HUES6 (cell line): ENCODE measurements at regions not wholly inside any gene's neighbourhood (a gene's known extent, or its start where the extent isn't known, plus 50 kb on each side); places are given as distances from the start of the nearest gene placed in this dataset.

Experiments used
- H3K27ac ChIP-seq: 2 replicates; pipeline ENCODE4 v1.7.0; 2013; ENCODE audit warnings: low read depth, mild to moderate bottlenecking, low read length, inconsistent platforms
- H3K27me3 ChIP-seq: 2 replicates; pipeline ENCODE4 v1.6.1; 2013; ENCODE audit warnings: low read length; ENCODE audit not compliant: control insufficient read depth, insufficient read depth
- H3K36me3 ChIP-seq: 2 replicates; pipeline ENCODE4 v1.6.1; 2013; ENCODE audit warnings: low read length; ENCODE audit not compliant: control insufficient read depth, insufficient read depth
- H3K4me1 ChIP-seq: 2 replicates; pipeline ENCODE4 v1.6.1; 2013; ENCODE audit warnings: low read length; ENCODE audit not compliant: control insufficient read depth, insufficient read depth
- H3K4me3 ChIP-seq: 2 replicates; pipeline ENCODE4 v1.5.1; 2013; ENCODE audit warnings: low read depth, low read length
- H3K9ac ChIP-seq: one replicate; pipeline ENCODE4 v1.6.1; 2013; ENCODE audit warnings: mild to moderate bottlenecking, low read length
- H3K9me3 ChIP-seq: 2 replicates; pipeline ENCODE4 v1.6.1; 2013; ENCODE audit warnings: low read depth, low read length; ENCODE audit not compliant: control insufficient read depth, insufficient read depth

DNA sequence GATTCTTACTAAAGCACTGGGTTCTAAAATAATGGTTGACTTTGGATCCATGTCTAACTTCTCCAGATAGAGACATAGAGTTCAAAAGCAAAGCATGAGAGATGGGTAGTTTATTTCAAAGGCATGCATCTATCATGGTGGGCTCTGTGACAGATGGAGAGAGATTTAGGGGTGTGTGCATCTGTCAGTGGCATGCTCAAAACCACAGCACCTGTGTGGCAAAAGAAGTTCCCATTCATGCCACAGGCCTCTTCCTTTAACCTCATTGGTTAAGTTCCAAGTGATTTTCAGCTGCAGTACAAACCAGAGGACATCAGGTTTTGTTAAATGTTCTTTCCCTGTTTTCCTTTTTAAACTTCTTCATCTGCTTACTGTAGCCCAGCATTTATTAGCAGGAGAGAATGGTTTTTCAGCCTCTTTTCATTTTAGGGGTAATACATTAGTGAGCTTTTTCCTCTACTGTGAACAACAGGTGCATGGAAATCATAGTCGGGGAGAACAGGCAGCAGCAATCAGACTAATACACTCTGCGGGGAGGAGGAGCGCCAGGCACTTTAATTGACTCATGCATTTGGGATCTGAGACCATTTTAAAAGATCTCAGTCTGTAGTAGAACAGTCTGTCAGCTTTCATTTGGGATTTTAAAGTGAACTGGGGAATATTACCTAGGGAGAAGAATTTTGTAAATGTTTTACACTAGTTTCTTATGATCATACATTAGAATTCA, 52.4 kb upstream of the UPP2 start:
- Histone ChIP-seq H3K27me3 (no peaks in the 10 kb centered on the region), H3K4me3 (no peak overlapping the region), H3K9me3 (no peaks in the 10 kb centered on the region), H3K36me3 (no peaks in the 10 kb centered on the region), H3K4me1 (no peaks in the 10 kb centered on the region), H3K9ac (no peak overlapping the region), H3K27ac (no peak overlapping the region)

GRCh38 chr2:158048327-158048726, 53.3 kb upstream of the UPP2 start:
- Histone ChIP-seq H3K9me3 (no peaks in the 10 kb centered on the region), H3K27me3 (no peaks in the 10 kb centered on the region), H3K9ac (no peak overlapping the region), H3K27ac (no peak overlapping the region), H3K4me3 (no peak overlapping the region), H3K36me3 (no peaks in the 10 kb centered on the region), H3K4me1 (no peaks in the 10 kb centered on the region)

DNA sequence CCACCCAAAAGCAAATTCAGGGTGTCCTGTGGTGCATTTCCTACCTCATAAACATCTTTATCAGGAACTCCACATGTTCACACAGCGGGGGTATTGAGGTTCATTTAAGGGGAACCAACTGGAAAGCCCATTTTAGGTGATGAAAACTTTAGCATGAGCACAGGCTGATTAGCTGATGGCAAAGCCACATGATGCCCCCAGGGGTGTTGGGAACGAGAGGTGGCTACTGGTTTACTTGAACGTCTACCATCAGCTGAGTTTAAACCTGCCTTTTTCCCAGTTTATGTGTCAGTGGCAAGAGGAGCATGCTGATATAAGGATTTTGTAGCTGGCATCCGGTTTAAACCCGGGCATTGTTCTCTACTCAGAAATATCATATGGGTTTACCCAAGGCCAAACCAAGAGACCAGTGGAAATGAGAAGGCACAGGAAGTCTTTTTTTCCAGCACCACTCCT, 54.5 kb upstream of the UPP2 start:
- H3K4me3 ChIP-seq = no peak overlapping the region
- H3K27ac ChIP-seq = no peak overlapping the region
- no peaks in the 10 kb centered on the region for H3K36me3 ChIP-seq
- no peak overlapping the region for H3K9ac ChIP-seq
- H3K4me1 ChIP-seq = 0 out of 2 replicates have a peak, but pooled peaks cover 5% of the 10 kb centered on the region
- no peaks in the 10 kb centered on the region for H3K9me3 ChIP-seq
- H3K27me3 ChIP-seq = no peaks in the 10 kb centered on the region

DNA sequence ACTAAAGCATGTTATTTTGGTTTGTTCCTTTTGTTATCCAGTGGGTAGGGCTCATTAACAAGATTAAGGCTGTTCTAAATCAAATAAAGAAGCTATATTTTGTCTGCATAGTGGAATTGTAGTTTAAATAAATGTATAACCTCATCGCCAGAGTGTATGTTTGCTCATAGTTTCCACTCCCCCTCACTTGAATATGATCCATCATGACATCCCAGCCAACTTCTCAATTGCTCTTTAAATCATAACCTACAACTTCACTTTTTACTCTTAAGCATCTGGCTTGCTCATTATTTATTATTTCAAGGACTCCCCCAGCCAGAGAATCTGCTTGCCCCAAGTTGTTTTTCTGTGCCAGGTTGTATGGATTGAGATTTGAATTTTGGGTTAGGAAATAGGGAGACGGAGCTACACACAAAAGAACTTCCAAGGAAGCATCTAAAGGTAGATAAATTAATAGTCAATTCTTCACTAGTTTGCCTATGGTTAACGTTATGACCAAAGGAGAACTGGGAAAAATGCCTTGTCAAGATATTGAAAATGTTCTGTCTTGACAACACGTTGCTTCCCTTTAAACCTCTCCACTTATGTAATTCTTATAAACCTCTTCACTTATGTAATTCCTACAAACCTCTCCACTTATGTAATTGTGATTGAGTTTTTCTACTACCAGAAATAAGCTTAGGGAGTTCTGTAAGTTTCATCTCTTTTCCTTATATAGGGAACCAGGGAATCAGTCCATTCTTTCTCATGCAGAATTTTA, 55.4 kb upstream of the UPP2 start:
- H3K4me1 ChIP-seq = 0 out of 2 replicates have a peak, but pooled peaks cover 6% of the 10 kb centered on the region
- H3K27ac ChIP-seq = no peak overlapping the region
- H3K9ac ChIP-seq = no peak overlapping the region
- no peaks in the 10 kb centered on the region for H3K9me3 ChIP-seq
- H3K27me3 ChIP-seq = no peaks in the 10 kb centered on the region
- H3K4me3 ChIP-seq = no peak overlapping the region
- H3K36me3 ChIP-seq = no peaks in the 10 kb centered on the region

- Histone ChIP-seq H3K4me1 (0 out of 2 replicates have a peak, but pooled peaks cover 6% of the 10 kb centered on the region), H3K9ac (no peak overlapping the region), H3K27me3 (no peaks in the 10 kb centered on the region), H3K36me3 (no peaks in the 10 kb centered on the region), H3K27ac (no peak overlapping the region), H3K9me3 (no peaks in the 10 kb centered on the region), H3K4me3 (no peak overlapping the region)
Observed at GRCh38 chr2:158045362-158045761, 56.3 kb upstream of the UPP2 start.

DNA sequence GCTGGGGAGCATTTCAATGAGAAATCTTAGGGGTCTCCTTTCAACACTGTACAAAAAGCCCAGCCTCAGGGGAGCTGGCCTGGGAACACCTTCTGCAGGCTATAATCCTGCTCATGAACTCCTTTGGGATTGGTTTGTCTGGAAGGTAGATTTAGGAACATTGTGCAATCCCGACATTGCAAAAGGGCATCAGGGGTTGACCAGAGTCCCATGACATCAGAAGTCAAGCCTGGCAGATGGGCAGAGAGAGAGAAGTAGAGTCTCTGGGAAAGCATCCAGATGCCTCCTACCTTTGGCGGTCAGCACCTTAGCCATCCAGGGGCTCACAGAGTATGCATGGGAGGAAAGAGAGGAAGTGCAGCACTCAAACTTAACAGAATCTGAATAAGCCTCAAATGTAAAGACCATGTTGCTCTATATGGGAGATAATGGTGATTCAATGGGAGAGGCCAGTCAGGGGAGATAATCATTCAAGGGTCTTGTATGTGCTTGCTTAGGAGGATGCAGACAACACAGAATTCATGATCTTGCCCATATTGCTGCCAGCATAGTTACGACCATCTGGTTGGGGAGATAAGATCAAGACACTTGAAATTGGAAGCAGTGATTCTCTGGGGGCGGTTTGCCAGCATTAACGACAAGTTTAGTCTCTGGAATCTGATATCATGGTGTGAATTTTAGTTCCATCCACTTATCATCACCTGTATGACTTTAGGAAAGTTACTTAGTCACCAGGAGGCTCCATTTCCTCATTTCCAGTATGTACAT, 58.3 kb upstream of the UPP2 start:
- H3K27ac ChIP-seq = no peak overlapping the region
- no peak overlapping the region for H3K9ac ChIP-seq
- 0 out of 2 replicates have a peak, but pooled peaks cover 6% of the 10 kb centered on the region for H3K4me1 ChIP-seq
- no peak overlapping the region for H3K4me3 ChIP-seq
- no peaks in the 10 kb centered on the region for H3K9me3 ChIP-seq
- no peaks in the 10 kb centered on the region for H3K36me3 ChIP-seq
- no peaks in the 10 kb centered on the region for H3K27me3 ChIP-seq

DNA sequence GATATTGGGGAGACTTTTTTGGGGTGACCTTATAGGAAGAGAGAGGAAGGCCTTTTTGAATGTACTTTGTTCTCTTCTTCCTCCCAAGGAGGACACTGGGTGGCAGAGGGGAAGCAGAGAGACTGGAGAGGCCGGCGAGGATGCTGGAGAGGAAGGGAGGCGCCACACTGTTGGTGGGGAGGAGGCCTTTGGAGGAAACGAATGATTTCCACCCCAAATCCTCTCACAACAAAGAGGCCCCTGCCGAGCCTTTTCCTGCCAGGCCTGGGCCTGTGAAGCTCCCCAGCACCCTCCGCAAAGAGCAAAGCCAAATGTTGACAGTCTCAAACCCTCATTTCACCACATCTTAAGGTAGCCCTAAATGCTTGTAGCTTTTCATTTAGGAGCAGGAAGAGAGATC, 59.0 kb upstream of the UPP2 start:
- H3K4me1 ChIP-seq = 0 out of 2 replicates have a peak, but pooled peaks cover 6% of the 10 kb centered on the region

DNA sequence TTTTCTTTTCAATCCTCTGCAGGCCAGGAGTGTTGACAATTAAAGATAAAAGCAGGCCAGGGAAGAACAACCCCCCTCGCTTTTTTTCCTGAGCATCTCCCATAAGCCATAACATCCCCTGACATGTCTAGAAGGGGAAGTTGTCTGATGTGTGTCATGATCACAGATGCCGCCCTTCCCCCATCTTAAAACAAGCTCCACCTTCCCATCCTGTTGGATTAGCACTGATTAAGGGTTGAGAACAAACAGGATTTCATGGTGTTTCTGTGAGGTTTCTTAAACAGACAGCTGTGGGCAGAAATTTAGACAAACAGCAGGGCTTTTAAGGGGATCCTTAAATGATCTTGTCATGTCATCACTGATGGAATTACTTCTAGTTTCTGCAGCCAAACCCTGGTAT, 59.4 kb upstream of the UPP2 start:
- Histone ChIP-seq H3K36me3 (no peaks in the 10 kb centered on the region), H3K4me3 (no peak overlapping the region), H3K4me1 (0 out of 2 replicates have a peak, but pooled peaks cover 6% of the 10 kb centered on the region), H3K27ac (no peak overlapping the region), H3K9ac (no peak overlapping the region), H3K9me3 (no peaks in the 10 kb centered on the region), H3K27me3 (no peaks in the 10 kb centered on the region)

More for the DNA sequence above, 59.0 kb upstream of the UPP2 start:
- Histone ChIP-seq H3K27me3 (no peaks in the 10 kb centered on the region), H3K9ac (no peak overlapping the region), H3K9me3 (no peaks in the 10 kb centered on the region), H3K27ac (no peak overlapping the region), H3K4me3 (no peak overlapping the region), H3K36me3 (no peaks in the 10 kb centered on the region)

DNA sequence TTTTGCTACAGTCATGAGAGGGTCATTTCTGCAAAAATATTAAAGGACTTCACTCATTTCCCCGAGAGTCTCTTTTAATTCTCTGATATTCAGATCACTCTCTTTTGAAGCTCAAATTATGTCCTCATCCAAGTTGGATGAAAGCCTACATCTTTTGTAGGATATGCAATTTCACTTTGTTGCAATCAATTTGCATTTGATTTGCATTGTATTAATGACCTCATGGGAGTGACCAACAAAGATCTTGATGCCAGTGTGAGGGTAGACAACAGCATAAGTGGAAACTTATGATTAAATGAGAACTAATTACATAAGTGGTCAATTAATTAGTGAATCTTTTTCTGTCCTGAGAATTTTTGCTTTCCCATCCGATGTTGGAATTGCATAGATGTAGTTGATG, 60.3 kb upstream of the UPP2 start:
- Histone ChIP-seq H3K27ac (no peak overlapping the region), H3K4me3 (no peak overlapping the region), H3K36me3 (no peaks in the 10 kb centered on the region), H3K9me3 (no peaks in the 10 kb centered on the region), H3K9ac (no peak overlapping the region), H3K4me1 (0 out of 2 replicates have a peak, but pooled peaks cover 6% of the 10 kb centered on the region), H3K27me3 (no peaks in the 10 kb centered on the region)

- Histone ChIP-seq H3K9me3 (no peaks in the 10 kb centered on the region), H3K4me3 (no peak overlapping the region), H3K36me3 (no peaks in the 10 kb centered on the region), H3K27me3 (no peaks in the 10 kb centered on the region), H3K9ac (no peak overlapping the region), H3K4me1 (0 out of 2 replicates have a peak, but pooled peaks cover 6% of the 10 kb centered on the region), H3K27ac (no peak overlapping the region)
Observed at GRCh38 chr2:158038901-158039300, 62.8 kb upstream of the UPP2 start.
